ENCODE measurements at regions not wholly inside any gene's neighbourhood (a gene's known extent, or its start where the extent isn't known, plus 50 kb on each side); places are given as distances from the start of the nearest gene placed in this dataset.

DNA sequence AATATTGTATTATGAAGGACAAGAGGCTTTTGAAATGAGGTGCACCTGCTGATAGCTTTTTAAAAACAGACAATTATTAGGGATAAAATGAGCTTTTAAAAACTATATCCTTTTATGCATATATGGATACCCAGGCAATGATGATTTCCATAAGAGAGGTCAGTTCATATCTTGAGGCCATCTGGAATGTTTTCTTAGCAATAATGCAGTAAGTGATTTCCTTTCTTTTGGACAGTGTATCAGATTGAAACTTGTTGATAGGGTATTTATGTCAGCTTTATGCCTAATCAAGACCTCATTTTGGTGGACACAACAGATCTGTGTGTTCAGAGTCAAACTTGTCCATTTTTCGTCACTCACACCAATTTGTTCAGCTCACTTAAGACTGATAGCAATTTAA lies 413.5 kb upstream of the WWC1 start:
- Mint-ChIP-seq H3K27me3 (no peaks in the 10 kb centered on the region), H3K4me3 (no peak overlapping the region), H3K27ac (ENCODE audit: low read depth) (no peak overlapping the region), H3K36me3 (ENCODE audit: insufficient read depth) (peaks cover 2% of the 10 kb centered on the region), H3K4me1 (no peaks in the 10 kb centered on the region), H3K9me3 (peaks cover 13% of the 10 kb centered on the region)
- ATAC-seq (replicated peaks; ENCODE audit: extremely low read depth, poor library complexity, severe bottlenecking), result no peak
- no peak for DNase-seq (ENCODE audit: low spot score in 2 of 2)

DNA sequence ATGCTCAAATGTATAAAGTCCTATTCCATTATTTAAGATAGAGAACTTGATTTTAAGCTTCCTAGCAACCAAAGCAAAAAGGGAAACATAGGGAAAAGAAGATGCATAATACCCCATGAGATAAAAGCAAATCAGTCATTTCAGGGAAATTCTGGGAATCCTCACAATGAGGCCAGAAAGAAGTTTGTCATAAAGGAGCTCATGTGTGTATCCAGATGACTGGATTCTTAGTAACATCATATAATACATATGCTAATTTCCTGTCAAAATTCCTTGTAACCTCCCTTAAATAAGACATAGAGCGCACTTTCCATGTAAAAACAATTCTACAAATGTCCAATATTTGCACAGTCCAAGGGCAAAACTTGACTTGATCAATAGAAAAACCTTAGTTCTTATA lies 411.0 kb upstream of the WWC1 start:
- Mint-ChIP-seq H3K27me3 (no peaks in the 10 kb centered on the region), H3K27ac (ENCODE audit: low read depth) (no peak overlapping the region), H3K9me3 (peaks cover under 1% of the 10 kb centered on the region), H3K36me3 (ENCODE audit: insufficient read depth) (peaks cover 2% of the 10 kb centered on the region), H3K4me3 (no peak overlapping the region), H3K4me1 (no peaks in the 10 kb centered on the region)
- ATAC-seq (replicated peaks; ENCODE audit: extremely low read depth, poor library complexity, severe bottlenecking) (no peak), DNase-seq (ENCODE audit: low spot score in 2 of 2) (no peak)

DNA sequence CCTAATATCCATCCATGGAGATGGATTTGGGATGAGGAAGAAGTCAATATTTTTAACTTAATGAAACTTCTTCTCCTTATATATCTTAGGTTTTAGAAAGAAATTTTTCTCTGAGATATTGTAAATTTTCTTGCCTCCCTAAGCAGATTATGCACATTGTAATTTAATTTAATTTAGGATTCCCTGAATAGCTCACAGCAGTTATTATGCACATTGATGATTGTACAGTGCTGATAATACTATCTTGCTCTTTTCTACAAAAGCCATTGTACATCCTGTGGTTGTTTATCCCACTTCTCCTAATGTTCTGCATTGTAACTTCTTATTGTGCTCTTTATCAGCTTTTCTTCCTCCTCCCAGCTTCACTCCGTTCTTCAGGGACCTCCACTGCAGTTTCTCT lies 410.4 kb upstream of the WWC1 start:
- DNase-seq (ENCODE audit: low spot score in 2 of 2) (no peak), ATAC-seq (replicated peaks; ENCODE audit: extremely low read depth, poor library complexity, severe bottlenecking) (no peak)
- no peaks in the 10 kb centered on the region for H3K9me3 Mint-ChIP-seq
- H3K27ac Mint-ChIP-seq (ENCODE audit: low read depth), result no peak overlapping the region
- H3K4me3 Mint-ChIP-seq, result no peak overlapping the region
- no peaks in the 10 kb centered on the region for H3K4me1 Mint-ChIP-seq
- no peaks in the 10 kb centered on the region for H3K36me3 Mint-ChIP-seq (ENCODE audit: insufficient read depth)
- H3K27me3 Mint-ChIP-seq, result no peaks in the 10 kb centered on the region

DNA sequence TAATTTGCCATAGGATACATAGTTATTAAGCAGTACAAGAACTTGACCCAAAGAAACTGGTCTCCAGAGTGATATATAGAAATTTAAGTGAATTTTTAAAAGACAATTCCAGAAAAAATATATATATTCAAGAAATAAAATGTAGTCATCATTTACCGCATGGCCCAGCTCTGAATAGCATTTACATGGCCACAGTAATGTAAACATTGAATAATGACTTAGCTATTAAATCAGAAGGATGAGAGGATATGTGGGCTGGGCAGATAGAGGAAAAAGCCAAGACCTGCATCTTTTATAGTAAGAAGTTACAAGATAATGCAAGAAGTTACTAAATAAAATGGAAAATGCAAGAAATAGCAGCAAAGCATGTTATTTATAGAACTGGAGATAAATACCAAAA lies 405.2 kb upstream of the WWC1 start:
- DNase-seq (ENCODE audit: low spot score in 2 of 2), result no peak
- H3K36me3 Mint-ChIP-seq (ENCODE audit: insufficient read depth), result no peaks in the 10 kb centered on the region
- no peak for ATAC-seq (replicated peaks; ENCODE audit: extremely low read depth, poor library complexity, severe bottlenecking)
- H3K9me3 Mint-ChIP-seq, result no peaks in the 10 kb centered on the region
- H3K4me3 Mint-ChIP-seq, result no peak overlapping the region
- H3K27me3 Mint-ChIP-seq, result no peaks in the 10 kb centered on the region
- no peaks in the 10 kb centered on the region for H3K4me1 Mint-ChIP-seq
- H3K27ac Mint-ChIP-seq (ENCODE audit: low read depth), result no peak overlapping the region

DNA sequence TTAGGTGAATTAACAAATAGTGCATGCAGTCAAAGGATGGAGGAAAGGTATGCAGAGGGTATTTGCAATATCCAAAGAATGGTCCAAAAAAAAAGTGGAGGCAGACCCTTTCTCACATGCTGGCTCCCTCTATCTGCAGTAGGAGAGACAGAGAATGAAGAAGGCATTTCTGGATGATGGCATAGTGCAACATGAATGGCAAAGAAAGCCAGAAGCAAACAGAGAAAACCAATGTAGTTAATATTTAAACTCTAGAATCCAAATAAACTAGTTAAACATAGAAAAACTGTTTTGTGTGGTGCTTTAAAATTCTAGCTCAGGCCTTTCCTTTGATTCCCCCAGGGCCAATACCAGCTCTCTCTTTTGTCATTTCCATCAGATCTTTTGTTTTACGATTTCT lies 403.1 kb upstream of the WWC1 start:
- Mint-ChIP-seq H3K4me3 (no peak overlapping the region), H3K9me3 (no peaks in the 10 kb centered on the region), H3K27ac (ENCODE audit: low read depth) (no peak overlapping the region), H3K4me1 (no peaks in the 10 kb centered on the region), H3K36me3 (ENCODE audit: insufficient read depth) (no peaks in the 10 kb centered on the region), H3K27me3 (no peaks in the 10 kb centered on the region)
- ATAC-seq (replicated peaks; ENCODE audit: extremely low read depth, poor library complexity, severe bottlenecking), result no peak
- no peak for DNase-seq (ENCODE audit: low spot score in 2 of 2)

DNA sequence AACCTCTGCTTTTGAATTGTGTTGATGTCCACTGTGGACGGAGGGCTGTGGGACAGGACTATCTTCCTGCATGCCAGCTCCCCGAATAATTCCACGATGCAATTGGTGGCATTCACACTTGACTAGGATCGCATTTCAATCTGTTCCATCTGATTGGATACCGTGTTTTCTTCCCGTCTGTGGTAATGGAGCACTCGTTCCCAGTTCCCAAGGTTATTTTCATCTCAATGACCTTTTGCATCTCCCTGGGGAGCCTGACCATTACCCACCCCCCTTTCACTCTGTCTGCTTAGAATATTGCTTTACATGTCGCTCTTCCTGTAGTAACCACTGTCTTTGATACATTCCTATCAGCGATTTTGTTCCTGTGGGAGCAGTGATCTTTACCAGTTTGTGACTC lies 402.2 kb upstream of the WWC1 start:
- H3K27ac Mint-ChIP-seq (ENCODE audit: low read depth), result no peak overlapping the region
- H3K36me3 Mint-ChIP-seq (ENCODE audit: insufficient read depth), result no peaks in the 10 kb centered on the region
- no peak for DNase-seq (ENCODE audit: low spot score in 2 of 2)
- H3K9me3 Mint-ChIP-seq, result peaks cover 2% of the 10 kb centered on the region
- H3K4me1 Mint-ChIP-seq, result no peaks in the 10 kb centered on the region
- no peak overlapping the region for H3K4me3 Mint-ChIP-seq
- ATAC-seq (replicated peaks; ENCODE audit: extremely low read depth, poor library complexity, severe bottlenecking), result no peak
- H3K27me3 Mint-ChIP-seq, result no peaks in the 10 kb centered on the region

DNA sequence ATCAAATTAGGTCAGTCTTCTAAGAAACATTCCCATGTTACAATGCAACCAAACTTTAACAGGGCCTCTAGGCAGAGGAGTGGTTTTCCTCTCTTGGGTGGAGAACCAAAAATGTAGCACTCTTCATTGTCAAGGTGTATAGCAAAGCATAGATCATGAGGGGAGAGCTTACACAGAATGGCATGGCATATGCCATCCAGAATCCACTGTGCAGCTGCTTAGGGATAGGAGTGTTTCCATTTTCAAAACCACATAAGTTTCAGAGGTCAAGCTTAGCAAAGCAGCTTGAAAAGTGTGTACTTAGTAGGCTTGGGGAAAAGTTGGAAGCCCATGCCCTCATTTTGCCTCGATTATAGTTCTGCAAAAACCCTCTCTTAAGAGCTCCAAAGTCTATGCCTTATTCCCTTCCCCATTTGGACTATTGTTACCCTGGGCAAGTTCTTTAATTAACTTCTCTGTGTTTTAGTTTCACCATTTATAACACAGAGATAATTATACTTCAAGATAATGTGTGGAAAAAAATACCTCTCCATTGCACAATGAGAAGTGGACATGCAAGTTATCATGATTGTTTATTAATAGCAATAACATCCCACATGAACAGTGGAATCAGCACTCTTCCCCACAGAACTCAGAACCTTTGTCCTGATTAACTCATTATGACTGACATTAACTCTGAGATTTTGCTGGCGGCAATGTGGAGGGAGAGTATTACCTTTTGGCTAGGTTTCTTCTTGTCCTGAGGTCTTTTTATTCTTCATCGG lies 398.9 kb upstream of the WWC1 start:
- Mint-ChIP-seq H3K4me3 (no peak overlapping the region), H3K27me3 (no peaks in the 10 kb centered on the region), H3K27ac (ENCODE audit: low read depth) (no peak overlapping the region), H3K9me3 (peaks cover 13% of the 10 kb centered on the region), H3K4me1 (no peaks in the 10 kb centered on the region), H3K36me3 (ENCODE audit: insufficient read depth) (no peaks in the 10 kb centered on the region)
- DNase-seq (ENCODE audit: low spot score in 2 of 2) (no peak), ATAC-seq (replicated peaks; ENCODE audit: extremely low read depth, poor library complexity, severe bottlenecking) (no peak)

DNA sequence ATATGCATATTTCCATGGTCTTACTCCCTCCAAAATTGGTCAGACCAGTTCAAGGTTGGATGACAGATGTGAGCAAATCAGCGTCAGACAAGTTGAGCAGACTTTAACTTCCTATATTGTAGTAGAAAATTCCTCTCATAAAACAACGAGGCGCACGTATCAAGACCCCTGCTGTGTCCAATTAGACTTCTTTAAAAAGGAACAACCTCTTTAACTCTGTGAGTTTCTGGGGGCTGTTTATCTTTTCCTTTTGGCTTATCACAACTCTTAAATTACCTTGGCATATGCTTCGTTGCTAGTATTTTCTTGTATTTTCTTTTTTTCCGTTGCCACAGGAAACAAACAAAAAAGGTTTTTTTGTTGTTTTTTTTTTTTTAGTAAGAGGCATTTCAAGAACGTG lies 398.2 kb upstream of the WWC1 start:
- H3K27ac Mint-ChIP-seq (ENCODE audit: low read depth), result no peak overlapping the region
- no peaks in the 10 kb centered on the region for H3K27me3 Mint-ChIP-seq
- no peaks in the 10 kb centered on the region for H3K4me1 Mint-ChIP-seq
- peaks cover 13% of the 10 kb centered on the region for H3K9me3 Mint-ChIP-seq
- ATAC-seq (replicated peaks; ENCODE audit: extremely low read depth, poor library complexity, severe bottlenecking) (no peak), DNase-seq (ENCODE audit: low spot score in 2 of 2) (no peak)
- H3K4me3 Mint-ChIP-seq, result no peak overlapping the region
- H3K36me3 Mint-ChIP-seq (ENCODE audit: insufficient read depth), result no peaks in the 10 kb centered on the region

DNA sequence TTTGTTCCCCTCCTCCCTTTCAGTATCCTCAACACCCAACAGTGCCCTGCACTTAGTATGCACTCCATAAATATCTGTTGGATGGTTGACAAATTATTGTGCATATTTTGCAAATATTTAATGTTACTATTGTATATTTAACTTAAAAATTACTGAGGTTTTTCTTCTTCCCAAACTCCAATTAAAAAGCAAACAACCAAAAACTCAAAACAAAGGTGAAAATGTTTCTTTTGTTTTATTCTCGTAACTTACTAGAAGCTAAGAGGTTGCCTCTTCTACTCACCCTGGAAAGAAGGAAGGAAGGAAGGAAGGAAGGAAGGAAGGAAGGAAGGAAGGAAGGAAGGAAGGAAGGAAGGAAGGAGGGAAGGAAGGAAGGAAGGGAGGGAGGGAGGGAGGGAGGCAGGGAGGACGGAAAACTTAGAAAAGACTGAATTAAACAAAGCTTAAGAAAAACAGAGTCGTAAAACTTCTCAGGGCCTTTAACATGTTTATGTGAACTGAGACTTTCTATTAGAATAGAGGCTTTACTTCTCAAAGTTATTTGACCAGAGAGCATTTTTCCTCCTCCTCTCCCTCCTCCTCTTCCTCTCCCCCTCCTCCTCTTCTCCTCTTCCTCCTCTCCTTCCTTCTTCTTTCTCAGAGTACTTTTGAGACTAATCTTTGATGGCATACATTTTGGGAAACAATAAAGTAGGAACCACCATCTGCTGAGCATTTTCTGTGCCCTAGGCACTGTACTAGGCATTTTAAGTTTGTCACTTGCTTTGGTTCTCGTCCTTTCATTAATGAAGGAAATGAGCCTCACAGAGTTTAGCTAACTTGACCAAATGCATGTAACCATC lies 396.6 kb upstream of the WWC1 start:
- no peak overlapping the region for H3K4me3 Mint-ChIP-seq
- ATAC-seq (replicated peaks; ENCODE audit: extremely low read depth, poor library complexity, severe bottlenecking) (no peak), DNase-seq (ENCODE audit: low spot score in 2 of 2) (no peak)
- H3K27ac Mint-ChIP-seq (ENCODE audit: low read depth), result no peak overlapping the region
- H3K4me1 Mint-ChIP-seq, result no peaks in the 10 kb centered on the region
- no peaks in the 10 kb centered on the region for H3K27me3 Mint-ChIP-seq
- H3K36me3 Mint-ChIP-seq (ENCODE audit: insufficient read depth), result no peaks in the 10 kb centered on the region
- peaks cover 13% of the 10 kb centered on the region for H3K9me3 Mint-ChIP-seq

DNA sequence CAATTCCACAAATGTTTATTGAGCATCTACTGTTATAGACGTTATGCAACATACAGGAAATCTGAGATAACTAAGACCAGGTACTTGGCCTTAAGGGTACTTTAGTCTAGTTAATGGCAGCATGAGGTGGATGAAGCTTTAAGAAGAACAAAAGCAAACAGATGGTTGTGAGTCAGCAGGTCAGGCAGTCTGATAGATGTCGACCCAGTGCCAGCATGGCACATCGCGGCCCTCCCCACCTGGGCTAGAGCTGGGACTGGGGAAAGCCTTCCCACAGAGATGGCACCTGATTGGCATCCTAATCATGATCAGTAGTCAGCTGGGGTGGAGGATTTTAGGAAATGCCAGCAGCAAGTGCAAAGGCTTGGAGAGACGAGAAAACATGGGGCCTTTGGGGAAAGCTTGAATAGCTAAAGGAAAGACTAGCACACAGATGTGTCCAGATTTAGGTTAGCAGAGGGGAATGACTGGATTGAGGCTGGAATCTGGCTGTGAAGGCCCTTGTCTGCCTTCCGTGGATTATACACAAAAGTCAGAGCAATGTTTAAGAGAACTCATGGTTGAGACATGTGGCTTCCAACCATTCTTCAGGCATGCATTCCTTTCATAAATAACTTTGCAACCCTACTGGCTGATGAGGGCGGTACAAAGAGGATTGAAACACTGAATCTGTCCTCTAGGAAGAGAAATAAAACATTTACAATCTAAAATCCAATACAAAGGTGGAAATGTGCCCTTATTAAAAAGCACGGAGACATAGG lies 395.4 kb upstream of the WWC1 start:
- DNase-seq (ENCODE audit: low spot score in 2 of 2), result no peak
- no peak overlapping the region for H3K27ac Mint-ChIP-seq (ENCODE audit: low read depth)

DNA sequence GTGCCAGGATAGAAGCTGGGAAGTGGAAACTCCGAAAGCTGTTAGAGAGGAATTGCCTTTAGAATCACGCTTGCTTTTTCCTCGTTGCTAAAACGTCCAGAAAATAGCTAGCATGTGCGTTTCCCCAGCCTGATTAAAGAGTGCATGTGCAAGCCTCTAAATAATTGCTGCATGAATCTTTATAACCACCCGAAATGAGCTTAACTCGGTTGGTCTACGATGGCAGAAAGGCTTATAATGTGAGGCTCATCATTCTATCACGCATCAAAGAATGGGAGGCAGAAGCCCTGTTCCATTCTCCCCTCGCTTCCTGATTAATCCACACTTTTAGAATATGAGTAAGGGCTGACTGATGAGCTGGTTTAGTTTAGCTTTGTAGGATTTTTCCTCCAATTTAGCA lies 394.6 kb upstream of the WWC1 start:
- Mint-ChIP-seq H3K27ac (ENCODE audit: low read depth) (no peak overlapping the region), H3K4me1 (no peaks in the 10 kb centered on the region), H3K36me3 (ENCODE audit: insufficient read depth) (no peaks in the 10 kb centered on the region), H3K4me3 (no peak overlapping the region), H3K27me3 (no peaks in the 10 kb centered on the region), H3K9me3 (peaks cover 13% of the 10 kb centered on the region)
- ATAC-seq (replicated peaks; ENCODE audit: extremely low read depth, poor library complexity, severe bottlenecking), result no peak
- no peak for DNase-seq (ENCODE audit: low spot score in 2 of 2)

More for the DNA sequence above, 395.4 kb upstream of the WWC1 start:
- H3K36me3 Mint-ChIP-seq (ENCODE audit: insufficient read depth), result no peaks in the 10 kb centered on the region
- no peak overlapping the region for H3K4me3 Mint-ChIP-seq
- no peak for ATAC-seq (replicated peaks; ENCODE audit: extremely low read depth, poor library complexity, severe bottlenecking)
- H3K9me3 Mint-ChIP-seq, result peaks cover 13% of the 10 kb centered on the region
- no peaks in the 10 kb centered on the region for H3K4me1 Mint-ChIP-seq
- H3K27me3 Mint-ChIP-seq, result no peaks in the 10 kb centered on the region

DNA sequence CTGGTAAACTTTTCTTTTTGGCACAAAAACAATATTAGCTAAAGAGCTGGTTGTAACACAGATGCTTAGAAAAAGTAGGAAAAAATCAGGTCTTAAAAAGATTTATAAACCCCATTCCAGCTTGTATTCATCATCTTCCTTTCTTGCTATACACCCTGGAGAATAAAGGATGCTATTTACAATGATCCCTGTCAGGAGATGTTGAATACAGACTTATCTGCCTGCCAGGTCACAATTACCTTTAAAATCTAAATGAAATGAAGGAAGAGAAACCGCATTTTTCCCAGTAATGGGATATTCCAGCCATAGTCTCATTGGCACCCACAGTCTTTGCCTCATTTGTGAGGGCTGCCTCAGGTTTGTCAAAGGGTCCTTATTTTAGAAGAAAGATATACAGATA lies 394.1 kb upstream of the WWC1 start:
- Mint-ChIP-seq H3K36me3 (ENCODE audit: insufficient read depth) (no peaks in the 10 kb centered on the region), H3K4me3 (no peak overlapping the region), H3K9me3 (peaks cover 13% of the 10 kb centered on the region), H3K4me1 (no peaks in the 10 kb centered on the region), H3K27ac (ENCODE audit: low read depth) (no peak overlapping the region), H3K27me3 (no peaks in the 10 kb centered on the region)
- DNase-seq (ENCODE audit: low spot score in 2 of 2) (no peak), ATAC-seq (replicated peaks; ENCODE audit: extremely low read depth, poor library complexity, severe bottlenecking) (no peak)
